ENCODE measurements at regions not wholly inside any gene's neighbourhood (a gene's known extent, or its start where the extent isn't known, plus 50 kb on each side); places are given as distances from the start of the nearest gene placed in this dataset.

- peak overlapping the region; percentile 66 for H3K4me2 ChIP-seq (ENCODE audit: low read length)
- TF ChIP-seq EZH2phosphoT487 (IDR thresholded peaks at IDR 0.05; ENCODE audit: borderline replicate concordance, low read length) (no peak), CTCF (IDR thresholded peaks at IDR 0.05; ENCODE audit: low read depth, low read length, poor library complexity, severe bottlenecking) (no peak)
- peaks cover 72% of the 10 kb centered on the region for H3K4me1 ChIP-seq (ENCODE audit: control insufficient read depth, low read length)
- H3K27ac ChIP-seq (ENCODE audit: low read depth, low read length) = peak overlapping the region; percentile 81
- no peaks in the 10 kb centered on the region for H3K27me3 ChIP-seq (ENCODE audit: control insufficient read depth, low read length)
- H3F3A ChIP-seq (ENCODE audit: control insufficient read depth, insufficient read depth) = peaks cover 4% of the 10 kb centered on the region; the same call in 1 of the 2 replicates
- H3K9me2 ChIP-seq (replicated peaks; ENCODE audit: control insufficient read depth, low read length) = no peaks in the 10 kb centered on the region
- H4K20me1 ChIP-seq (ENCODE audit: control insufficient read depth, insufficient read depth, low read depth, low read length) = no peaks in the 10 kb centered on the region
- peak overlapping the region; percentile 73 for H3K4me3 ChIP-seq (ENCODE audit: low read length)
- no peaks in the 10 kb centered on the region; the same call in 1 of the 2 replicates for H3K36me3 ChIP-seq (ENCODE audit: control insufficient read depth, low read length)
- no peaks in the 10 kb centered on the region for H3K9me3 ChIP-seq (ENCODE audit: control insufficient read depth, insufficient read depth, low read length)
- peaks cover 14% of the 10 kb centered on the region for H3K79me2 ChIP-seq (ENCODE audit: control insufficient read depth, low read length)
These were observed 681.9 kb upstream of the CCDC179 start for GRCh38 chr11:23542189-23542588.

- H4K20me1 ChIP-seq (ENCODE audit: control insufficient read depth, insufficient read depth, low read depth, low read length) = no peaks in the 10 kb centered on the region
- peaks cover 75% of the 10 kb centered on the region for H3K4me1 ChIP-seq (ENCODE audit: control insufficient read depth, low read length)
- H3F3A ChIP-seq (ENCODE audit: control insufficient read depth, insufficient read depth) = peaks cover 4% of the 10 kb centered on the region; the same call in 1 of the 2 replicates
- H3K9me3 ChIP-seq (ENCODE audit: control insufficient read depth, insufficient read depth, low read length) = no peaks in the 10 kb centered on the region
- no peaks in the 10 kb centered on the region; the same call in 1 of the 2 replicates for H3K36me3 ChIP-seq (ENCODE audit: control insufficient read depth, low read length)
- peak overlapping the region; percentile 66 for H3K4me2 ChIP-seq (ENCODE audit: low read length)
- TF ChIP-seq EZH2phosphoT487 (IDR thresholded peaks at IDR 0.05; ENCODE audit: borderline replicate concordance, low read length) (no peak), CTCF (IDR thresholded peaks at IDR 0.05; ENCODE audit: low read depth, low read length, poor library complexity, severe bottlenecking) (no peak)
- H3K4me3 ChIP-seq (ENCODE audit: low read length) = peak overlapping the region; percentile 73
- peak overlapping the region; percentile 81 for H3K27ac ChIP-seq (ENCODE audit: low read depth, low read length)
- H3K9me2 ChIP-seq (replicated peaks; ENCODE audit: control insufficient read depth, low read length) = no peaks in the 10 kb centered on the region
- peaks cover 17% of the 10 kb centered on the region for H3K79me2 ChIP-seq (ENCODE audit: control insufficient read depth, low read length)
- no peaks in the 10 kb centered on the region for H3K27me3 ChIP-seq (ENCODE audit: control insufficient read depth, low read length)
These were observed 682.5 kb upstream of the CCDC179 start for GRCh38 chr11:23542816-23543215.

GRCh38 chr11:23543651-23544222, 683.5 kb upstream of the CCDC179 start:
- peak overlapping the region; percentile 81 for H3K27ac ChIP-seq (ENCODE audit: low read depth, low read length)
- peak overlapping the region; percentile 73 for H3K4me3 ChIP-seq (ENCODE audit: low read length)
- peaks cover 82% of the 10 kb centered on the region for H3K4me1 ChIP-seq (ENCODE audit: control insufficient read depth, low read length)
- peaks cover 4% of the 10 kb centered on the region; the same call in 1 of the 2 replicates for H3F3A ChIP-seq (ENCODE audit: control insufficient read depth, insufficient read depth)
- H3K36me3 ChIP-seq (ENCODE audit: control insufficient read depth, low read length) = no peaks in the 10 kb centered on the region; the same call in 1 of the 2 replicates
- peaks cover 24% of the 10 kb centered on the region for H3K79me2 ChIP-seq (ENCODE audit: control insufficient read depth, low read length)
- no peaks in the 10 kb centered on the region for H3K27me3 ChIP-seq (ENCODE audit: control insufficient read depth, low read length)
- H3K9me2 ChIP-seq (replicated peaks; ENCODE audit: control insufficient read depth, low read length) = no peaks in the 10 kb centered on the region
- TF ChIP-seq CTCF (IDR thresholded peaks at IDR 0.05; ENCODE audit: low read depth, low read length, poor library complexity, severe bottlenecking) (no peak), EZH2phosphoT487 (IDR thresholded peaks at IDR 0.05; ENCODE audit: borderline replicate concordance, low read length) (no peak)
- H3K9me3 ChIP-seq (ENCODE audit: control insufficient read depth, insufficient read depth, low read length) = no peaks in the 10 kb centered on the region
- H4K20me1 ChIP-seq (ENCODE audit: control insufficient read depth, insufficient read depth, low read depth, low read length) = no peaks in the 10 kb centered on the region
- H3K4me2 ChIP-seq (ENCODE audit: low read length) = peak overlapping the region; percentile 66

Measured in DOHH2 (cell line).